Nephron (organoid): ENCODE measurements at regions not wholly inside any gene's neighbourhood (a gene's known extent, or its start where the extent isn't known, plus 50 kb on each side); places are given as distances from the start of the nearest gene placed in this dataset.

Experiments used
- H3K27ac Mint-ChIP-seq, 3 experiments: 2 replicates each; pipeline ENCODE4 v1.8.0; 2020; ENCODE audit warnings: mixed read lengths in 3 of 3, mild to moderate bottlenecking in 2 of 3, moderate library complexity in 1 of 3
- H3K27me3 Mint-ChIP-seq: 2 replicates; pipeline ENCODE4 v1.8.0; 2021; ENCODE audit warnings: low read depth, mild to moderate bottlenecking, moderate library complexity, mixed read lengths
- H3K36me3 Mint-ChIP-seq: 2 replicates; pipeline ENCODE4 v1.8.0; 2020; ENCODE audit warnings: low read depth, mixed read lengths
- H3K4me1 Mint-ChIP-seq: 2 replicates; pipeline ENCODE4 v1.8.0; 2020; ENCODE audit warnings: mixed read lengths
- H3K4me3 Mint-ChIP-seq, 3 experiments: 2 replicates each; pipeline ENCODE4 v1.8.0; 2020; ENCODE audit warnings: mild to moderate bottlenecking in 3 of 3, mixed read lengths in 3 of 3, moderate library complexity in 2 of 3
- H3K9me3 Mint-ChIP-seq: 2 replicates; pipeline ENCODE4 v1.8.0; 2020; ENCODE audit warnings: mixed read lengths
- CTCF ChIP-seq, 3 experiments: fragments of 200-600 bp; sonication (generic); IDR thresholded peaks; one replicate each; pipeline ENCODE4 v1.5.0; 2021; ENCODE audit warnings: antibody characterized with exemption in 3 of 3; ENCODE audit not compliant: unreplicated experiment in 3 of 3

GRCh38 chr4:8690216-8691150 is 97.9 kb downstream of the CPZ start:
- no peak overlapping the region for H3K27ac Mint-ChIP-seq
- no peaks in the 10 kb centered on the region for H3K4me1 Mint-ChIP-seq
- peaks cover 86% of the 10 kb centered on the region for H3K27me3 Mint-ChIP-seq
- peaks cover 5% of the 10 kb centered on the region for H3K36me3 Mint-ChIP-seq
- H3K4me3 Mint-ChIP-seq, result no peak overlapping the region
- H3K9me3 Mint-ChIP-seq, result no peaks in the 10 kb centered on the region
- no peak for TF ChIP-seq CTCF (IDR thresholded peaks at IDR 0.05; ENCODE audit: unreplicated experiment in 3 of 3)

GRCh38 chr4:8689741-8690140 is 97.2 kb downstream of the CPZ start:
- no peak for TF ChIP-seq CTCF (IDR thresholded peaks at IDR 0.05; ENCODE audit: unreplicated experiment in 3 of 3)
- peaks cover 89% of the 10 kb centered on the region for H3K27me3 Mint-ChIP-seq
- no peak overlapping the region for H3K4me3 Mint-ChIP-seq
- H3K36me3 Mint-ChIP-seq, result peaks cover 5% of the 10 kb centered on the region
- no peaks in the 10 kb centered on the region for H3K4me1 Mint-ChIP-seq
- H3K27ac Mint-ChIP-seq, result no peak overlapping the region
- H3K9me3 Mint-ChIP-seq, result no peaks in the 10 kb centered on the region

- Mint-ChIP-seq H3K9me3 (no peaks in the 10 kb centered on the region), H3K27ac (no peak overlapping the region), H3K27me3 (peaks cover 96% of the 10 kb centered on the region), H3K4me3 (no peak overlapping the region), H3K4me1 (no peaks in the 10 kb centered on the region), H3K36me3 (peaks cover 5% of the 10 kb centered on the region)
- TF ChIP-seq CTCF (IDR thresholded peaks at IDR 0.05; ENCODE audit: unreplicated experiment in 3 of 3), result no peak
These were observed 96.4 kb downstream of the CPZ start for GRCh38 chr4:8688908-8689445.

- Mint-ChIP-seq H3K4me3 (no peak overlapping the region), H3K9me3 (no peaks in the 10 kb centered on the region)
These were observed 95.7 kb downstream of the CPZ start for GRCh38 chr4:8688041-8688907.

GRCh38 chr4:8687083-8687482 is 94.5 kb downstream of the CPZ start:
- TF ChIP-seq CTCF (IDR thresholded peaks at IDR 0.05; ENCODE audit: unreplicated experiment in 3 of 3), result no peak
- Mint-ChIP-seq H3K4me1 (no peaks in the 10 kb centered on the region), H3K27ac (no peak overlapping the region), H3K27me3 (peaks cover 94% of the 10 kb centered on the region), H3K9me3 (no peaks in the 10 kb centered on the region), H3K36me3 (peaks cover 5% of the 10 kb centered on the region), H3K4me3 (no peak overlapping the region)

More at GRCh38 chr4:8688041-8688907, 95.7 kb downstream of the CPZ start:
- Mint-ChIP-seq H3K27me3 (peaks cover 96% of the 10 kb centered on the region), H3K27ac (no peak overlapping the region), H3K4me1 (no peaks in the 10 kb centered on the region), H3K36me3 (peaks cover 5% of the 10 kb centered on the region)
- peak; percentile 76 to 94 (median 88) for TF ChIP-seq CTCF (IDR thresholded peaks at IDR 0.05; ENCODE audit: unreplicated experiment in 3 of 3)
